Left lung (tissue), 4 donors: ENCODE measurements at regions not wholly inside any gene's neighbourhood (a gene's known extent, or its start where the extent isn't known, plus 50 kb on each side); places are given as distances from the start of the nearest gene placed in this dataset.
"Not testable (repeated sequence)": the region's sequence is repeated elsewhere in the genome, so short reads cannot be mapped to it uniquely, and the experiment has no call there.

Experiments used
- ATAC-seq: fragments of 200-7000 bp; cut with Tn5 transposase; one replicate; pipeline ENCODE4 v1.9.1; 2020; ENCODE audit warnings: moderate library complexity
- DNase-seq, 4 donors: peaks; one replicate each; pipeline ENCODE4 v3.0.0-alpha.2; 2013 to 2020
- H3K27ac ChIP-seq, 2 donors: fragments of 200-600 bp; sonication (generic) in 1 of 2; one replicate each; pipeline versions ENCODE4 v1.5.0 to v1.8.0; 2020 to 2021
- H3K27me3 ChIP-seq, 2 donors: fragments of 200-600 bp; sonication (generic) in 1 of 2; one replicate each; pipeline versions ENCODE4 v1.5.0 to v1.8.0; 2020 to 2021
- H3K36me3 ChIP-seq, 2 donors: fragments of 200-600 bp; sonication (generic) in 1 of 2; one replicate each; pipeline versions ENCODE4 v1.5.0 to v1.8.0; 2020 to 2021
- H3K4me1 ChIP-seq, 2 donors: fragments of 200-600 bp; one replicate each; pipeline ENCODE4 v1.8.0; 2021
- H3K4me3 ChIP-seq, 2 donors: fragments of 200-600 bp; sonication (generic) in 1 of 2; one replicate each; pipeline versions ENCODE4 v1.5.0 to v1.8.0; 2020 to 2021; ENCODE audit warnings: mild to moderate bottlenecking in 1 of 2
- H3K9me3 ChIP-seq, 2 donors: fragments of 200-600 bp; sonication (generic) in 1 of 2; one replicate each; pipeline versions ENCODE4 v1.5.0 to v1.8.0; 2020 to 2021
- intact Hi-C, 2 donors: fragments of 100-400 bp; cut with DNase I; formaldehyde crosslinking; loops; one replicate each; pipeline versions ENCODE4 v1.11.2 to v1.14.2; 2022
- TF ChIP-seq, protein P1 (sequence below), 2 donors: fragments of 200-600 bp; sonication (generic) in 1 of 2; IDR thresholded peaks; one replicate each; pipeline versions ENCODE4 v1.5.0 to v1.8.0; 2021; ENCODE audit warnings: antibody characterized with exemption in 2 of 2
- donor health status: DM: no; HTN: yes; CAD: no.
- donor health status: DM: no; HTN: no; CAD: no.

DNA sequence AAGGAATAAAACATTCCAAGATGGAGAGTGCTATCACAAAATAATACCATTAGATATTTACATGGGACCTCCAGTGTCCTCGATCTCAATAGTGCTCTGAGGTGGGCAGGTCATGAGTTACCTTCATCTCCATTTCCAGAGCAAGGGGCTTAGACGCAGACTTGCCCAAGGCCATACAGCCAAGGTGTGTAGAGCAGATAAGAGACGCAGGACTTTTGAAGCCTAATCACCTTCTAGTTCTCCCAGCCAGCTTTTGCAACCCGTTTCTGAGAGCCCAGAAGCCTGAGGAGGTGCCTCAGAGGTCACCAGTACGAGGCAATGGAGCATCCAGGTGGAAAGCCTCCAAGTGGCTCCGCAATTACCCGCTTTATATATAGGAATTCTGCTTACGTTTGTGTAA lies 294.7 kb downstream of the LNPK start:
- Histone ChIP-seq H3K4me3 (no peak overlapping the region), H3K27ac (no peak overlapping the region), H3K4me1 (no peaks in the 10 kb centered on the region), H3K9me3 (no peaks in the 10 kb centered on the region), H3K27me3 (peaks cover 0 to 22% of the 10 kb centered on the region in 2 donors), H3K36me3 (no peaks in the 10 kb centered on the region)
- intact Hi-C loops, result no loop called here
- no peak for DNase-seq
- no peak for ATAC-seq
- TF ChIP-seq, protein P1, sequence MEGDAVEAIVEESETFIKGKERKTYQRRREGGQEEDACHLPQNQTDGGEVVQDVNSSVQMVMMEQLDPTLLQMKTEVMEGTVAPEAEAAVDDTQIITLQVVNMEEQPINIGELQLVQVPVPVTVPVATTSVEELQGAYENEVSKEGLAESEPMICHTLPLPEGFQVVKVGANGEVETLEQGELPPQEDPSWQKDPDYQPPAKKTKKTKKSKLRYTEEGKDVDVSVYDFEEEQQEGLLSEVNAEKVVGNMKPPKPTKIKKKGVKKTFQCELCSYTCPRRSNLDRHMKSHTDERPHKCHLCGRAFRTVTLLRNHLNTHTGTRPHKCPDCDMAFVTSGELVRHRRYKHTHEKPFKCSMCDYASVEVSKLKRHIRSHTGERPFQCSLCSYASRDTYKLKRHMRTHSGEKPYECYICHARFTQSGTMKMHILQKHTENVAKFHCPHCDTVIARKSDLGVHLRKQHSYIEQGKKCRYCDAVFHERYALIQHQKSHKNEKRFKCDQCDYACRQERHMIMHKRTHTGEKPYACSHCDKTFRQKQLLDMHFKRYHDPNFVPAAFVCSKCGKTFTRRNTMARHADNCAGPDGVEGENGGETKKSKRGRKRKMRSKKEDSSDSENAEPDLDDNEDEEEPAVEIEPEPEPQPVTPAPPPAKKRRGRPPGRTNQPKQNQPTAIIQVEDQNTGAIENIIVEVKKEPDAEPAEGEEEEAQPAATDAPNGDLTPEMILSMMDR (IDR thresholded peaks at IDR 0.05), result no peak

DNA sequence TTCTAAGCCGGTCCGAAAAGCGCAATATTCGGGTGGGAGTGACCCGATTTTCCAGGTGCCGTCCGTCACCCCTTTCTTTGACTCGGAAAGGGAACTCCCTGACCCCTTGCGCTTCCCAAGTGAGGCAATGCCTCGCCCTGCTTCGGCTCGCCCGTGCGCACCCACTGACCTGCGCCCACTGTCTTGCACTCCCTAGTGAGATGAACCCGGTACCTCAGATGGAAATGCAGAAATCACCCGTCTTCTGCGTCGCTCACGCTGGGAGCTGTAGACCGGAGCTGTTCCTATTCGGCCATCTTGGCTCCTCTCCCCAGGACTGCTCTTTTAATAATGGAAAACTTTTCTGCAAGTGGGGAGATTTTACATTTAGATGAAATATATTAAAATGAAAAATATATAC lies 297.5 kb downstream of the LNPK start:
- H3K9me3 ChIP-seq, intact Hi-C loops, H3K4me3 ChIP-seq, H3K36me3 ChIP-seq, H3K4me1 ChIP-seq, H3K27ac ChIP-seq, ATAC-seq: not testable (repeated sequence)
- DNase-seq, result peak in 1 of 4 donors; percentile 28
- peaks cover 0 to 17% of the 10 kb centered on the region in 2 donors for H3K27me3 ChIP-seq

DNA sequence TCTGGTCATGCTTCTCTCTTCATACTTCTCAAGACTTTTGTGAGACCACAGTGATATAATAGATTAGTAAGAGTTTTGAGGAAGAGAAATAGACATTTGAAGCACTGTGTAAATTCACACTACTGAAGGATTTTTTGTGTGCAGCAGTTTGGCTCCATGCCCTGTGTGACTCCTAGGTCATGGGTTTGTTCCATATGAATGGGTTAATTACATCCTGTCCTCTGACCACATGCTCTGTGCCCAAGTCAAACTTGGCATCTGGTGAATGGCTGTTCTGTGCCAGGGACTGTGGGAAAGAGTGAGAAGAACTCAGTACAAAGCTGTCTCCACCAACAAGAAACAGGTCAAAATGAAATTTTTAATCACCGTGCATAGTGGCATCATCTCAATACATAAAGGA lies 304.0 kb downstream of the LNPK start:
- TF ChIP-seq, protein P1 (IDR thresholded peaks at IDR 0.05), result no peak
- Histone ChIP-seq H3K27me3 (peaks cover 14 to 30% of the 10 kb centered on the region in 2 donors), H3K4me1 (no peaks in the 10 kb centered on the region), H3K9me3 (no peaks in the 10 kb centered on the region), H3K36me3 (no peaks in the 10 kb centered on the region), H3K27ac (no peak overlapping the region), H3K4me3 (no peak overlapping the region)
- intact Hi-C loops, result no loop called here
- no peak for ATAC-seq
- no peak for DNase-seq

- intact Hi-C loops, result no loop called here
- peaks cover 4 to 50% of the 10 kb centered on the region in 2 donors for H3K27me3 ChIP-seq
- H3K27ac ChIP-seq, result no peak overlapping the region
- H3K36me3 ChIP-seq, result no peaks in the 10 kb centered on the region
- DNase-seq (peak in 2 of 4 donors; percentile 60 to 80), ATAC-seq (peak; percentile 76)
- no peak overlapping the region for H3K4me3 ChIP-seq
- TF ChIP-seq, protein P1 (IDR thresholded peaks at IDR 0.05), result peak; percentile 62 to 70
- H3K4me1 ChIP-seq, result no peaks in the 10 kb centered on the region
- H3K9me3 ChIP-seq, result no peaks in the 10 kb centered on the region
Observed at GRCh38 chr2:175690113-175690837, 311.8 kb downstream of the LNPK start.

GRCh38 chr2:175688243-175688642 lies 313.8 kb downstream of the LNPK start:
- H3K36me3 ChIP-seq, result no peaks in the 10 kb centered on the region
- TF ChIP-seq, protein P1 (IDR thresholded peaks at IDR 0.05), result no peak
- no peak overlapping the region for H3K27ac ChIP-seq
- peaks cover 0 to 47% of the 10 kb centered on the region in 2 donors for H3K27me3 ChIP-seq
- DNase-seq, result no peak
- intact Hi-C loops, result loop anchor here in 1 of 2 donors (10.0 kb wide), 1 partner anchor 407 kb away; the partner anchor contains the start of genes HOXD12 and HOXD13
- H3K4me1 ChIP-seq, result no peaks in the 10 kb centered on the region
- ATAC-seq, result no peak
- no peaks in the 10 kb centered on the region for H3K9me3 ChIP-seq
- no peak overlapping the region for H3K4me3 ChIP-seq
